Subcutaneous abdominal adipose tissue (tissue), 5 donors: ENCODE measurements at regions not wholly inside any gene's neighbourhood (a gene's known extent, or its start where the extent isn't known, plus 50 kb on each side); places are given as distances from the start of the nearest gene placed in this dataset.

Source experiments
- H3K27ac ChIP-seq: one replicate; pipeline ENCODE4 v1.7.0; 2013; ENCODE audit warnings: low read depth, mild to moderate bottlenecking, inconsistent platforms, low read length, moderate library complexity
- H3K27me3 ChIP-seq, 5 donors: one replicate each; pipeline ENCODE4 v1.7.0; 2013; ENCODE audit warnings: low read length in 5 of 5, inconsistent platforms in 1 of 5; ENCODE audit not compliant: control insufficient read depth in 5 of 5, insufficient read depth in 4 of 5
- H3K36me3 ChIP-seq, 5 donors: one replicate each; pipeline ENCODE4 v1.7.0; 2013; ENCODE audit warnings: low read length in 5 of 5; ENCODE audit not compliant: control insufficient read depth in 5 of 5, insufficient read depth in 5 of 5
- H3K4me1 ChIP-seq, 5 donors: one replicate each; pipeline ENCODE4 v1.7.0; 2013; ENCODE audit warnings: low read length in 5 of 5, mild to moderate bottlenecking in 3 of 5, moderate library complexity in 1 of 5; ENCODE audit not compliant: control insufficient read depth in 5 of 5, insufficient read depth in 5 of 5
- H3K4me3 ChIP-seq, 5 donors: one replicate each; pipeline ENCODE4 v1.7.0; 2013; ENCODE audit warnings: low read length in 5 of 5, low read depth in 1 of 5
- H3K9ac ChIP-seq, 5 donors: one replicate each; pipeline ENCODE4 v1.7.0; 2013; ENCODE audit warnings: low read length in 5 of 5, mild to moderate bottlenecking in 4 of 5, moderate library complexity in 3 of 5
- H3K9me3 ChIP-seq, 5 donors: one replicate each; pipeline ENCODE4 v1.7.0; 2013; ENCODE audit warnings: low read length in 5 of 5; ENCODE audit not compliant: control insufficient read depth in 5 of 5
- donor health status: healthy.
- donor health status: healthy.
- donor health status: healthy.
- donor health status: healthy.
- donor health status: healthy.

- no peak overlapping the region for H3K27ac ChIP-seq
- no peak overlapping the region for H3K9ac ChIP-seq
- no peak overlapping the region for H3K4me3 ChIP-seq
- no peaks in the 10 kb centered on the region for H3K27me3 ChIP-seq
- H3K9me3 ChIP-seq, result no peaks in the 10 kb centered on the region
- H3K36me3 ChIP-seq, result no peaks in the 10 kb centered on the region
- H3K4me1 ChIP-seq, result peaks cover 0 to 5% (median 0%) of the 10 kb centered on the region in 5 donors
Observed at GRCh38 chr3:80187981-80188380, 420.2 kb upstream of the ROBO1 start.

DNA sequence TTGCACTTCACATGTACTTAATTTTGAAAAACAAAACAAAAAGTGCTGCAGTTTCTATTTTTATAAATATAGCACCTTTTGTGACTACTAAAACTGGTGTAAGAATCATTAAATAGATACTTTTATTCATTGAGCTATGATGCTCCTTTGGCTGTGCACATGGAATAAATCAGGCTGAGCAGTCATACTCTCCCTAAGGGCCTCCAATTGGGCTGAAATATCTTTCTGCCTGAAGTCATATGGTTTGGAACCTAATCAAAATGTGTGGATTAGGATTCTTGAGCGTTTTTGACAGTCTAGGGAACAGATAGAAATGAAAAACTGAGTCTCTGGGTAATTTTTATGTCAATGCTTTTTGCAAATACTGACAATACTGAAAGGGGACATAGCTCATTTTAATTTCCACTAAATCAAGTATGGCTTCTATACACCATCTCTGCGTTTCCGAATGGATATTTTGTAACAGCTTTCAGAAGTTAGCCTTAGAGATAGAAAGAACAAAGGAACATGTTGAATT, 392.2 kb upstream of the ROBO1 start:
- H3K9me3 ChIP-seq, result no peaks in the 10 kb centered on the region
- no peak overlapping the region for H3K27ac ChIP-seq
- no peak overlapping the region for H3K4me3 ChIP-seq
- peaks cover 0 to 5% (median 0%) of the 10 kb centered on the region in 5 donors for H3K27me3 ChIP-seq
- H3K4me1 ChIP-seq, result peaks cover 0 to 20% (median 4%) of the 10 kb centered on the region in 5 donors
- no peak overlapping the region for H3K9ac ChIP-seq
- no peaks in the 10 kb centered on the region for H3K36me3 ChIP-seq

GRCh38 chr3:80158332-80158731, 390.5 kb upstream of the ROBO1 start:
- Histone ChIP-seq H3K9me3 (no peaks in the 10 kb centered on the region), H3K4me1 (peaks cover 0 to 20% (median 4%) of the 10 kb centered on the region in 5 donors), H3K36me3 (no peaks in the 10 kb centered on the region), H3K27ac (no peak overlapping the region), H3K27me3 (peaks cover 0 to 5% (median 0%) of the 10 kb centered on the region in 5 donors), H3K4me3 (no peak overlapping the region), H3K9ac (no peak overlapping the region)

GRCh38 chr3:80157546-80157945, 389.7 kb upstream of the ROBO1 start:
- peaks cover 0 to 20% (median 4%) of the 10 kb centered on the region in 5 donors for H3K4me1 ChIP-seq
- no peak overlapping the region for H3K4me3 ChIP-seq
- H3K9ac ChIP-seq, result no peak overlapping the region
- no peaks in the 10 kb centered on the region for H3K36me3 ChIP-seq
- no peaks in the 10 kb centered on the region for H3K9me3 ChIP-seq
- H3K27ac ChIP-seq, result no peak overlapping the region
- no peaks in the 10 kb centered on the region for H3K27me3 ChIP-seq

GRCh38 chr3:80152692-80153091, 384.9 kb upstream of the ROBO1 start:
- Histone ChIP-seq H3K4me3 (no peak overlapping the region), H3K9me3 (peaks cover 0 to 15% (median 6%) of the 10 kb centered on the region in 5 donors), H3K4me1 (peaks cover 0 to 8% (median 0%) of the 10 kb centered on the region in 5 donors), H3K9ac (no peak overlapping the region), H3K36me3 (no peaks in the 10 kb centered on the region), H3K27ac (no peak overlapping the region), H3K27me3 (peaks cover 0 to 2% (median 0%) of the 10 kb centered on the region in 5 donors)

DNA sequence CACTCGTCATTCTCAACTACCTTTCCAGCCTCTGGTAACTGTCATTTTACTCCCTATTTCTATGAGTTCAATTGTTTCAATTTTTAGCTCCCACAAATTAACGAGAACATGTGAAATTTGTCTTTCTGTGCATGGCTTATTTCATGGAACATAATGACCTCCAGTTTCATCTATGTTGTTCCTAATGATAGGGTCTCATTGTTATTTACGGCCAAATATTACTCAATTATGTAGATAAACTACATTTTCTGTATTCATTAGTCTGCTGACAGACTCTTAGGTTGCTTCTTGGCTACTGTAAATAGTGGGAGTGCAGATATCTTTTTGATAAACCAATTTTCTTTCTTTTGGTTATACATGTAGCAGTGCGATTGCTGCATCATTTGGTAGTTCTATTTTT, 374.9 kb upstream of the ROBO1 start:
- Histone ChIP-seq H3K4me1 (no peaks in the 10 kb centered on the region), H3K36me3 (no peaks in the 10 kb centered on the region)

GRCh38 chr3:80141557-80141956, 373.8 kb upstream of the ROBO1 start:
- H3K27ac ChIP-seq, result no peak overlapping the region
- H3K9ac ChIP-seq, result no peak overlapping the region
- H3K36me3 ChIP-seq, result no peaks in the 10 kb centered on the region
- H3K4me3 ChIP-seq, result no peak overlapping the region
- peaks cover 0 to 3% (median 0%) of the 10 kb centered on the region in 5 donors for H3K9me3 ChIP-seq
- no peaks in the 10 kb centered on the region for H3K4me1 ChIP-seq
- H3K27me3 ChIP-seq, result no peaks in the 10 kb centered on the region

More for the DNA sequence above, 374.9 kb upstream of the ROBO1 start:
- Histone ChIP-seq H3K27ac (no peak overlapping the region), H3K4me3 (no peak overlapping the region), H3K27me3 (no peaks in the 10 kb centered on the region), H3K9ac (no peak overlapping the region), H3K9me3 (peaks cover 0 to 3% (median 2%) of the 10 kb centered on the region in 5 donors)

DNA sequence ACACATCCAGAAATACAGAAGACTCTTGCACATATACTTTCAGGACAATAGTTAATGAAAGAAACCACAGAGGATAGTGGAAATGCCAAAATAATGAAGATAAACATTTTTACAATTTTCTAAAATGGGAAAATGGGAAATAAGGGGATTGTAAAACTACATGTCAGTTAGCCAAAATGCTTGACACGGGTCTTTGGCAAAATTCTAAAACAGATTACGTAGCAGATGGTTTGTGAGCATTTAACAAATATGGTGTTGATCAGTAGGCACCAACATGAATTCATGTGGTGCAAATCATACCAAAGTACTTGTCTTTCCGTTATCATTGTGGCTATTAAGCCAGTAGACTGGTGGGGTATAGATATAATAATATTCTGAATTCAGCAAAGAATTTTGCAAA, 348.5 kb upstream of the ROBO1 start:
- H3K27me3 ChIP-seq, result no peaks in the 10 kb centered on the region
- no peak overlapping the region for H3K9ac ChIP-seq
- no peak overlapping the region for H3K27ac ChIP-seq
- H3K9me3 ChIP-seq, result no peaks in the 10 kb centered on the region
- no peak overlapping the region for H3K4me3 ChIP-seq
- no peaks in the 10 kb centered on the region for H3K4me1 ChIP-seq
- no peaks in the 10 kb centered on the region for H3K36me3 ChIP-seq

DNA sequence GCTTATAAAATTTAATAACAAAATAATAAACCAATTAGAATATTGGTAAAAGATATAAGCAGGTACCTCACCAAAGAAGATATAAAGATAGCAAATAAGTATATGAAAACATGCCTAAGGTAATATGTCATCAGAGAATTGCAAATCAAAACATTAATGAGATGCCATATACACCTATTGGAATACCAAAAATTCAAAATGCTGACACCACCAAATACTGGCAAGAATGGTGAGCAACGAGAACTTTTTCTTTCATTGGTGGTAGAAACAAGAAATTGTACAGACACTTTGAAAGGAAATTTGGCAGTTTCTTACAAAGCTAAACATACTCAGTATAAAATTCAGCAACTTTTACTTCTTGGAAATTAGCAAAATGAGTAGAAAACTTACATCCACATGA, 346.9 kb upstream of the ROBO1 start:
- Histone ChIP-seq H3K27me3 (no peaks in the 10 kb centered on the region), H3K9ac (no peak overlapping the region), H3K9me3 (no peaks in the 10 kb centered on the region), H3K4me1 (no peaks in the 10 kb centered on the region), H3K27ac (no peak overlapping the region), H3K4me3 (no peak overlapping the region), H3K36me3 (no peaks in the 10 kb centered on the region)

GRCh38 chr3:80113331-80113730, 345.5 kb upstream of the ROBO1 start:
- H3K27ac ChIP-seq, result no peak overlapping the region
- no peak overlapping the region for H3K4me3 ChIP-seq
- no peaks in the 10 kb centered on the region for H3K9me3 ChIP-seq
- H3K9ac ChIP-seq, result no peak overlapping the region
- H3K36me3 ChIP-seq, result no peaks in the 10 kb centered on the region
- H3K4me1 ChIP-seq, result no peaks in the 10 kb centered on the region
- no peaks in the 10 kb centered on the region for H3K27me3 ChIP-seq
